HEK293 (cell line): ENCODE measurements at regions not wholly inside any gene's neighbourhood (a gene's known extent, or its start where the extent isn't known, plus 50 kb on each side); places are given as distances from the start of the nearest gene placed in this dataset.

Experiments
- ATF2 ChIP-seq: fragments of 450-650 bp; formaldehyde crosslinking; IDR thresholded peaks from 2 replicates; pipeline ENCODE4 v1.5.1; 2016; ENCODE audit warnings: missing biosample characterization, missing genetic modification characterization, low read depth
- CTCF ChIP-seq: fragments of 450-650 bp; formaldehyde crosslinking; IDR thresholded peaks from 2 replicates; pipeline ENCODE4 v1.5.1; 2016; ENCODE audit warnings: missing biosample characterization, missing genetic modification characterization
- ELK4 ChIP-seq: IDR thresholded peaks from 2 replicates; pipeline ENCODE4 v1.6.1; 2011; ENCODE audit warnings: mild to moderate bottlenecking, low read depth, low read length, borderline replicate concordance
- HOXD13 ChIP-seq: sonication (generic); formaldehyde crosslinking; IDR thresholded peaks from 2 replicates; pipeline ENCODE4 v1.8.0; 2022; ENCODE audit warnings: missing genetic modification reagents, borderline replicate concordance
- MYNN ChIP-seq: fragments of 450-650 bp; formaldehyde crosslinking; IDR thresholded peaks from 2 replicates; pipeline ENCODE4 v1.5.1; 2016; ENCODE audit warnings: missing biosample characterization, missing genetic modification characterization, borderline replicate concordance
- REST ChIP-seq: fragments of 450-650 bp; formaldehyde crosslinking; IDR thresholded peaks from 2 replicates; pipeline ENCODE4 v1.5.1; 2016; ENCODE audit warnings: missing biosample characterization, missing genetic modification characterization
- YY1 ChIP-seq: fragments of 450-650 bp; formaldehyde crosslinking; IDR thresholded peaks from 2 replicates; pipeline ENCODE4 v1.5.1; 2018; ENCODE audit warnings: missing biosample characterization, missing genetic modification characterization
- ZBTB49 ChIP-seq: fragments of 450-650 bp; formaldehyde crosslinking; IDR thresholded peaks from 2 replicates; pipeline ENCODE4 v1.5.1; 2016; ENCODE audit warnings: missing biosample characterization, missing genetic modification characterization, low read depth
- ZNF138 ChIP-seq: fragments of 450-650 bp; formaldehyde crosslinking; IDR thresholded peaks from 2 replicates; pipeline ENCODE4 v1.5.1; 2016; ENCODE audit warnings: missing biosample characterization, missing genetic modification characterization, borderline replicate concordance
- ZNF350 ChIP-seq: fragments of 450-650 bp; formaldehyde crosslinking; IDR thresholded peaks from 2 replicates; pipeline ENCODE4 v1.5.0; 2017; ENCODE audit warnings: missing biosample characterization, mild to moderate bottlenecking, missing genetic modification characterization
- ZNF398 ChIP-seq: fragments of 450-650 bp; formaldehyde crosslinking; IDR thresholded peaks from 2 replicates; pipeline ENCODE4 v1.5.1; 2017; ENCODE audit warnings: missing biosample characterization, missing genetic modification characterization
- ZNF777 ChIP-seq: fragments of 450-650 bp; formaldehyde crosslinking; IDR thresholded peaks from 2 replicates; pipeline ENCODE4 v1.5.1; 2017; ENCODE audit warnings: missing biosample characterization, missing genetic modification characterization, borderline replicate concordance

GRCh38 chr4:23456864-23457263, 433.0 kb downstream of the PPARGC1A start:
- TF ChIP-seq ATF2 (tag by site-specific recombination) (no peak), CTCF (tag by site-specific recombination) (no peak), ZNF350 (no peak), REST (tag by site-specific recombination) (no peak), YY1 (tag by site-specific recombination) (no peak), ZNF138 (tag by site-specific recombination) (no peak), ZNF777 (tag by site-specific recombination) (no peak), ELK4 (no peak), ZBTB49 (no peak), MYNN (no peak), ZNF398 (no peak), HOXD13 (CRISPR knock-in tag) (no peak)
